Neural progenitor cell (in vitro differentiated cells): ENCODE measurements at regions not wholly inside any gene's neighbourhood (a gene's known extent, or its start where the extent isn't known, plus 50 kb on each side); places are given as distances from the start of the nearest gene placed in this dataset.

Source experiments
- CTCF ChIP-seq: fragments of 200-600 bp; sonication (generic); IDR thresholded peaks from 2 replicates; pipeline ENCODE4 v1.5.1; 2017; ENCODE audit warnings: antibody characterized with exemption, mild to moderate bottlenecking
- EZH2 ChIP-seq: fragments of 200-600 bp; sonication (generic); IDR thresholded peaks from 2 replicates; pipeline ENCODE4 v1.6.1; 2017; ENCODE audit warnings: antibody characterized with exemption, mild to moderate bottlenecking, moderate library complexity

DNA sequence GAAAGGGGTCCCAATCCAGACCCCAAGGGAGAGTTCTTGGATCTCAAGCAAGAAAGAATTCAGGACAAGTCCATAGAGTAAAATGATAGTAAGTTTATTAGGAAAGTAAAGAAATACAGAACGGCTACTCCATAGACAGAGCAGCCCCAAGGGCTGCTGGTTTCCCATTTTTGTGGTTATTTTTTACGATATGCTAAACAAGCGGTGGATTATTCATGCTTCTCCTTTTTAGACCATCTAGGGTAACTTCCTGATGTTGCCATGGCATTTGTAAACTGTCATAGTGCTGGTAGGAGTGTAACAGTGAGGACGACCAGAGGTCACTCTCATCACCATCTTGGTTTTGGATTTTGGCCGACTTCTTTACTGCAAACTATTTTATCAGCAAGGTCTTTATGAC is 1033.4 kb downstream of the SORCS3 start:
- TF ChIP-seq CTCF, result no peak
- no peak for TF ChIP-seq EZH2
